PC-3 (cell line): ENCODE measurements at regions not wholly inside any gene's neighbourhood (a gene's known extent, or its start where the extent isn't known, plus 50 kb on each side); places are given as distances from the start of the nearest gene placed in this dataset.

ENCODE experiments used
- CTCF ChIP-seq: fragments of 300-600 bp; sonication (generic); conservative IDR thresholded peaks from 2 replicates; pipeline ENCODE4 v1.5.1; 2017; ENCODE audit warnings: antibody characterized with exemption, low read depth, mild to moderate bottlenecking, low read length
- EZH2 ChIP-seq: fragments of 300-600 bp; sonication (generic); IDR thresholded peaks from one replicate; pipeline ENCODE4 v1.6.1; 2017; ENCODE audit warnings: antibody characterized with exemption, mild to moderate bottlenecking, low read length; ENCODE audit not compliant: unreplicated experiment
- EZH2phosphoT487 ChIP-seq: fragments of 300-600 bp; sonication (generic); IDR thresholded peaks from 2 replicates; pipeline ENCODE4 v1.6.1; 2018; ENCODE audit warnings: mild to moderate bottlenecking, antibody characterized with exemption, low read length, borderline replicate concordance

GRCh38 chr13:76690611-76691010 lies 195.6 kb downstream of the KCTD12 start:
- TF ChIP-seq CTCF (no peak), EZH2phosphoT487 (no peak), EZH2 (no peak)
